ENCODE measurements at regions not wholly inside any gene's neighbourhood (a gene's known extent, or its start where the extent isn't known, plus 50 kb on each side); places are given as distances from the start of the nearest gene placed in this dataset.

- TF ChIP-seq GATA2 (IDR thresholded peaks at IDR 0.05; ENCODE audit: low read depth, low read length) (no peak), GATA3 (IDR thresholded peaks at IDR 0.05; ENCODE audit: low read depth, low read length) (no peak)
Observed at GRCh38 chr12:45498645-45499044, 230.9 kb upstream of the ARID2 start.
